IMR-90 (cell line): ENCODE measurements at regions not wholly inside any gene's neighbourhood (a gene's known extent, or its start where the extent isn't known, plus 50 kb on each side); places are given as distances from the start of the nearest gene placed in this dataset.

Experiments
- ATAC-seq: fragments of 200-7000 bp; cut with Tn5 transposase; 2 replicates; pipeline ENCODE4 v1.9.1; 2020; ENCODE audit warnings: low read depth, mild to moderate bottlenecking, moderate library complexity
- BruUV-seq: library from RNA; stranded (reverse); fragments of 400-500 nt; replicated peaks from 2 replicates; lab custom pipeline; 2021; lab: Mats Ljungman, UMichigan
- CTCF ChIA-PET: fragments of 300-600 bp; formaldehyde crosslinking; extraction: SDS; loops from one replicate; lab custom pipeline; 2021; ENCODE audit warnings: antibody characterized with exemption; lab: Yijun Ruan, JAX
- POLR2A ChIA-PET: fragments of 300-600 bp; sonication (Branson Sonifier 250); formaldehyde crosslinking; loops from one replicate; lab custom pipeline; 2022; ENCODE audit warnings: antibody characterized with exemption; ENCODE audit not compliant: unreplicated experiment; lab: Charles Lee
- DNase-seq: peaks from one replicate; pipeline ENCODE4 v3.0.0; 2013
- H2AFZ ChIP-seq: replicated peaks from 2 replicates; pipeline ENCODE3; 2013; ENCODE audit warnings: low read length, mild to moderate bottlenecking; ENCODE audit not compliant: poor library complexity
- H2AK5ac ChIP-seq: 2 replicates; pipeline ENCODE4 v1.6.1; 2013; ENCODE audit warnings: low read depth, low read length, inconsistent platforms
- H2AK9ac ChIP-seq: replicated peaks from 2 replicates; pipeline ENCODE3; 2013; ENCODE audit warnings: mild to moderate bottlenecking, low read depth, low read length, moderate library complexity; ENCODE audit not compliant: poor library complexity
- H2BK120ac ChIP-seq: 2 replicates; pipeline ENCODE4 v1.6.1; 2013; ENCODE audit warnings: low read depth, low read length, inconsistent platforms
- H2BK15ac ChIP-seq: 3 replicates; pipeline ENCODE4 v1.6.1; 2013; ENCODE audit warnings: low read depth, low read length, inconsistent platforms
- H2BK20ac ChIP-seq: 2 replicates; pipeline ENCODE4 v1.6.1; 2013; ENCODE audit warnings: low read depth, mild to moderate bottlenecking, inconsistent platforms, low read length, moderate library complexity
- H2BK5ac ChIP-seq: 2 replicates; pipeline ENCODE4 v1.6.1; 2013; ENCODE audit warnings: mild to moderate bottlenecking, low read depth, low read length, inconsistent platforms; ENCODE audit not compliant: poor library complexity, severe bottlenecking
- H3K14ac ChIP-seq: replicated peaks from 2 replicates; pipeline ENCODE4 v1.6.1; 2013; ENCODE audit warnings: low read depth, low read length, inconsistent platforms
- H3K18ac ChIP-seq: 2 replicates; pipeline ENCODE4 v1.6.1; 2013; ENCODE audit warnings: low read depth, low read length, control low read depth
- H3K23ac ChIP-seq: 2 replicates; pipeline ENCODE4 v1.6.1; 2013; ENCODE audit warnings: low read depth, low read length, inconsistent platforms
- H3K27ac ChIP-seq: 2 replicates; pipeline ENCODE4 v1.5.1; 2013; ENCODE audit warnings: mild to moderate bottlenecking, control low read depth, low read length; ENCODE audit not compliant: insufficient read depth
- H3K27me3 ChIP-seq: 2 replicates; pipeline ENCODE4 v1.6.1; 2013; ENCODE audit warnings: low read length; ENCODE audit not compliant: control insufficient read depth, insufficient read depth
- H3K36me3 ChIP-seq: 2 replicates; pipeline ENCODE4 v1.6.1; 2013; ENCODE audit warnings: low read length, mixed read lengths; ENCODE audit not compliant: control insufficient read depth, insufficient read depth
- H3K4ac ChIP-seq: 2 replicates; pipeline ENCODE4 v1.6.1; 2013; ENCODE audit warnings: low read depth, low read length, inconsistent platforms
- H3K4me1 ChIP-seq: 2 replicates; pipeline ENCODE4 v1.6.1; 2013; ENCODE audit warnings: low read length, mixed read lengths; ENCODE audit not compliant: control insufficient read depth, insufficient read depth
- H3K4me2 ChIP-seq: 2 replicates; pipeline ENCODE4 v1.6.1; 2013; ENCODE audit warnings: low read depth, mild to moderate bottlenecking, control low read depth, low read length, moderate library complexity
- H3K4me3 ChIP-seq: 2 replicates; pipeline ENCODE4 v1.5.1; 2013; ENCODE audit warnings: low read depth, mild to moderate bottlenecking, control low read depth, low read length, moderate library complexity; ENCODE audit not compliant: insufficient read depth
- H3K56ac ChIP-seq: 2 replicates; pipeline ENCODE4 v1.6.1; 2013; ENCODE audit warnings: low read length, inconsistent platforms; ENCODE audit not compliant: insufficient read depth; ENCODE audit errors: extremely low read depth
- H3K79me1 ChIP-seq, 2 experiments: 2 replicates each; pipeline ENCODE4 v1.6.1; 2013; ENCODE audit warnings: low read length in 2 of 2, inconsistent platforms in 1 of 2, low read depth in 1 of 2
- H3K9ac ChIP-seq: 2 replicates; pipeline ENCODE4 v1.6.1; 2013; ENCODE audit warnings: low read depth, low read length, control low read depth
- H3K9me1 ChIP-seq: 2 replicates; pipeline ENCODE4 v1.6.1; 2013; ENCODE audit warnings: low read length, inconsistent platforms; ENCODE audit not compliant: insufficient read depth
- H3K9me3 ChIP-seq: 2 replicates; pipeline ENCODE4 v1.6.1; 2013; ENCODE audit warnings: low read length; ENCODE audit not compliant: control insufficient read depth, insufficient read depth
- H4K20me1 ChIP-seq: 2 replicates; pipeline ENCODE4 v1.6.1; 2013; ENCODE audit warnings: low read length, inconsistent platforms; ENCODE audit not compliant: insufficient read depth
- H4K5ac ChIP-seq: 2 replicates; pipeline ENCODE4 v1.6.1; 2013; ENCODE audit warnings: mild to moderate bottlenecking, low read depth, low read length, control low read depth
- H4K8ac ChIP-seq, 2 experiments: 2 replicates each; pipeline ENCODE4 v1.6.1; 2013; ENCODE audit warnings: low read depth in 2 of 2, low read length in 2 of 2, control low read depth in 1 of 2, inconsistent platforms in 1 of 2
- H4K91ac ChIP-seq: 2 replicates; pipeline ENCODE4 v1.6.1; 2013; ENCODE audit warnings: low read depth, low read length, inconsistent platforms; ENCODE audit not compliant: insufficient read depth
- BHLHE40 ChIP-seq: fragments of 150-350 bp; IDR thresholded peaks from 2 replicates; pipeline ENCODE4 v1.6.1; 2016; ENCODE audit warnings: mild to moderate bottlenecking, low read depth, low read length
- CEBPB ChIP-seq: IDR thresholded peaks from 2 replicates; pipeline ENCODE4 v1.6.1; 2012; ENCODE audit warnings: low read depth, low read length, improper control_type of control experiment
- CHD1 ChIP-seq: IDR thresholded peaks from 2 replicates; pipeline ENCODE4 v1.6.1; 2012; ENCODE audit warnings: low read depth, low read length, improper control_type of control experiment
- ELK1 ChIP-seq: fragments of 150-350 bp; IDR thresholded peaks from 2 replicates; pipeline ENCODE4 v1.6.1; 2016; ENCODE audit warnings: low read depth, mild to moderate bottlenecking, low read length, moderate library complexity, borderline replicate concordance
- FOS ChIP-seq: fragments of 150-350 bp; IDR thresholded peaks from 2 replicates; pipeline ENCODE4 v1.6.1; 2016; ENCODE audit warnings: low read depth, low read length
- MXI1 ChIP-seq: IDR thresholded peaks from 2 replicates; pipeline ENCODE4 v1.6.1; 2012; ENCODE audit warnings: low read depth, mild to moderate bottlenecking, low read length, moderate library complexity, borderline replicate concordance
- POLR2A ChIP-seq: IDR thresholded peaks from 2 replicates; pipeline ENCODE4 v1.6.1; 2012; ENCODE audit warnings: mild to moderate bottlenecking, low read depth, low read length
- RAD21 ChIP-seq: IDR thresholded peaks from 2 replicates; pipeline ENCODE4 v1.6.1; 2012; ENCODE audit warnings: low read length, improper control_type of control experiment
- RCOR1 ChIP-seq: IDR thresholded peaks from 2 replicates; pipeline ENCODE4 v1.6.1; 2012; ENCODE audit warnings: mild to moderate bottlenecking, low read length, improper control_type of control experiment; ENCODE audit not compliant: insufficient replicate concordance
- SMC3 ChIP-seq: fragments of 150-350 bp; IDR thresholded peaks from 2 replicates; pipeline ENCODE4 v1.6.1; 2016; ENCODE audit warnings: low read depth, mild to moderate bottlenecking, antibody characterized with exemption, low read length, moderate library complexity
- USF2 ChIP-seq: fragments of 150-350 bp; IDR thresholded peaks from 2 replicates; pipeline ENCODE4 v1.6.1; 2017; ENCODE audit warnings: mild to moderate bottlenecking, antibody characterized with exemption, low read length, low read depth
- WGBS, 2 experiments: methylation state at CpG; one replicate each; pipeline versions ENCODE4 v1.1.5 to v1.1.7; 2013; ENCODE audit warnings: missing lambda C conversion rate in 2 of 2; ENCODE audit not compliant: insufficient read length in 1 of 2; ENCODE audit errors: extremely low coverage in 2 of 2; 5-methylcytosine and 5-hydroxymethylcytosine counted together
- dilution Hi-C: fragments of 300-500 bp; cut with HindIII; formaldehyde crosslinking; loops from one replicate; pipeline ENCODE4 v1.14.3; 2018; ENCODE audit warnings: low sequenced_read_pairs; ENCODE audit not compliant: unreplicated experiment
- in situ Hi-C: fragments of 300-500 bp; cut with MboI; formaldehyde crosslinking; loops from 3 replicates; pipeline ENCODE4 v1.14.3; 2019; ENCODE audit warnings: low sequenced_read_pairs, inconsistent platforms, mixed read lengths
- intact Hi-C: fragments of 100-400 bp; cut with micrococcal nuclease; formaldehyde crosslinking; loops from 2 replicates; pipeline ENCODE4 v1.10.0; 2022

GRCh38 chr4:31807036-31807435 is 1086.9 kb downstream of the PCDH7 start:
- Histone ChIP-seq H3K4me1 (no peaks in the 10 kb centered on the region), H2BK15ac (no peak overlapping the region), H2BK120ac (no peak overlapping the region), H3K4me3 (no peak overlapping the region), H3K23ac (no peak overlapping the region), H3K9me3 (no peaks in the 10 kb centered on the region), H2AFZ (no peak overlapping the region), H3K18ac (no peak overlapping the region), H2BK20ac (no peak overlapping the region), H3K14ac (no peak overlapping the region), H4K8ac (no peak overlapping the region), H3K4me2 (no peak overlapping the region), H3K9ac (no peak overlapping the region), H2AK9ac (no peak overlapping the region), H4K91ac (no peak overlapping the region), H2BK5ac (no peak overlapping the region), H3K27ac (no peak overlapping the region), H2AK5ac (no peak overlapping the region), H4K20me1 (no peaks in the 10 kb centered on the region), H3K9me1 (no peaks in the 10 kb centered on the region), H3K4ac (no peak overlapping the region), H3K36me3 (no peaks in the 10 kb centered on the region), H4K5ac (no peak overlapping the region), H3K27me3 (no peaks in the 10 kb centered on the region), H3K56ac (no peak overlapping the region), H3K79me1 (no peaks in the 10 kb centered on the region)
- BruUV-seq, result no TSS peak
- CTCF ChIA-PET, result interaction anchor here (0.6 kb wide), 2 partner anchors 380 to 400 kb away, joined by 3 read pairs; no protein-coding TSS in a partner anchor
- in situ Hi-C loops (no loop called here), intact Hi-C loops (no loop called here), dilution Hi-C loops (no loop called here)
- ATAC-seq, result no peak
- DNase-seq, result no peak
- TF ChIP-seq SMC3, result no peak
- no peak for TF ChIP-seq ELK1
- no peak for TF ChIP-seq RAD21
- TF ChIP-seq POLR2A, result no peak
- no peak for TF ChIP-seq CEBPB
- TF ChIP-seq CHD1, result no peak
- TF ChIP-seq USF2, result no peak
- no peak for TF ChIP-seq FOS
- TF ChIP-seq MXI1, result no peak
- no peak for TF ChIP-seq BHLHE40
- no peak for TF ChIP-seq RCOR1
- POLR2A ChIA-PET, result no interaction called here
- no CpG with 5 or more reads among the region's 2 CpGs for WGBS, 2 experiments
